ENCODE measurements at regions not wholly inside any gene's neighbourhood (a gene's known extent, or its start where the extent isn't known, plus 50 kb on each side); places are given as distances from the start of the nearest gene placed in this dataset.

DNA sequence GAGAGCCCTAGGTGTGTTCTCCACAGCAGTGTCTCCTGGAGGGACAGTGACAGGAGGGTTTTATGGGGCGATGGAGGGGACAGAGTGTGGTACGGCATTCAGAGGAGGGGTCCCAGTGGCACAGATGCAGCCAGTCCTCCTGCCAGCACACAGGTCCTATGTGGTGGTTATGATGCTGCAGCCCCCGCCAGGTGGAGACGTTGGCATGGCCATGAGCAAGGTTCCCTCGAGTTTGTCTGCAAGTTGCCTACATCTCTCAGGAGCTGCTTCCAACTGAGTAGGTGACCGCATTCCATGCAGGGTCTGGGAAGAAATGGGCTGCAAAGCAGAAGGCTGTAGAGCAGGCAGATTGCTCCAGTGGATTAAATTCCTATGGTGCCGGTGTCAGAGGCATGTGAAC lies 646.0 kb downstream of the TBC1D22A start:
- dilution Hi-C loops (cut with HindIII; ENCODE audit: low sequenced_read_pairs, unreplicated experiment) (no loop called here), intact Hi-C loops (cut with micrococcal nuclease) (no loop called here), in situ Hi-C loops (cut with MboI; ENCODE audit: low sequenced_read_pairs) (no loop called here)
- no peak overlapping the region for H3K27ac ChIP-seq (ENCODE audit: insufficient read depth, low read length)
- no peaks in the 10 kb centered on the region for H3K27me3 ChIP-seq (ENCODE audit: control insufficient read depth, insufficient read depth, low read length)
- no peak overlapping the region for H2AK9ac ChIP-seq (replicated peaks; ENCODE audit: low read depth, low read length, poor library complexity)
- H3K9me1 ChIP-seq (ENCODE audit: insufficient read depth, low read length): no peaks in the 10 kb centered on the region
- no peak overlapping the region for H2AFZ ChIP-seq (replicated peaks; ENCODE audit: low read length, poor library complexity)
- no peak overlapping the region for H3K4me3 ChIP-seq (ENCODE audit: insufficient read depth, low read depth, low read length)
- H3K18ac ChIP-seq (ENCODE audit: low read depth, low read length): no peak overlapping the region
- H3K4ac ChIP-seq (ENCODE audit: low read depth, low read length): no peak overlapping the region
- POLR2A ChIA-PET (ENCODE audit: unreplicated experiment): no interaction called here
- H3K9ac ChIP-seq (ENCODE audit: low read depth, low read length): no peak overlapping the region
- H4K91ac ChIP-seq (ENCODE audit: insufficient read depth, low read depth, low read length): no peak overlapping the region
- no peaks in the 10 kb centered on the region for H3K79me1 ChIP-seq (ENCODE audit: low read depth in 1 of 2, low read length in 2 of 2)
- no peak overlapping the region for H3K4me2 ChIP-seq (ENCODE audit: low read depth, low read length)
- H3K36me3 ChIP-seq (ENCODE audit: control insufficient read depth, insufficient read depth, low read length): no peaks in the 10 kb centered on the region
- no peak overlapping the region for H2AK5ac ChIP-seq (ENCODE audit: low read depth, low read length)
- H3K9me3 ChIP-seq (ENCODE audit: control insufficient read depth, insufficient read depth, low read length): peaks cover 7% of the 10 kb centered on the region; the same call in 1 of the 2 replicates
- H4K5ac ChIP-seq (ENCODE audit: low read depth, low read length): no peak overlapping the region
- H3K4me1 ChIP-seq (ENCODE audit: control insufficient read depth, insufficient read depth, low read length): no peaks in the 10 kb centered on the region
- CTCF ChIA-PET: no interaction called here
- no peak overlapping the region for H2BK15ac ChIP-seq (ENCODE audit: low read depth, low read length)
- no peak overlapping the region for H2BK20ac ChIP-seq (ENCODE audit: low read depth, low read length)
- no peak for DNase-seq
- H2BK5ac ChIP-seq (ENCODE audit: low read depth, low read length, poor library complexity, severe bottlenecking): no peak overlapping the region
- no peak for TF ChIP-seq RAD21 (IDR thresholded peaks at IDR 0.05; ENCODE audit: low read length)
- TF ChIP-seq NFE2L2 (IDR thresholded peaks at IDR 0.05; ENCODE audit: low read depth, low read length): no peak
- no peak for TF ChIP-seq MXI1 (IDR thresholded peaks at IDR 0.05; ENCODE audit: borderline replicate concordance, low read depth, low read length)
- TF ChIP-seq SMC3 (IDR thresholded peaks at IDR 0.05; ENCODE audit: low read depth, low read length): no peak
- TF ChIP-seq BHLHE40 (IDR thresholded peaks at IDR 0.05; ENCODE audit: low read depth, low read length): no peak
- TF ChIP-seq MAZ (IDR thresholded peaks at IDR 0.05; ENCODE audit: borderline replicate concordance, low read depth, low read length): no peak
- no peak for TF ChIP-seq RFX5 (IDR thresholded peaks at IDR 0.05; ENCODE audit: low read depth, low read length)
- H4K20me1 ChIP-seq (ENCODE audit: insufficient read depth, low read length): no peaks in the 10 kb centered on the region
- no peak overlapping the region for H3K23ac ChIP-seq (ENCODE audit: low read depth, low read length)
- H3K56ac ChIP-seq (ENCODE audit: extremely low read depth, insufficient read depth, low read length): no peak overlapping the region
- no peak for ATAC-seq (ENCODE audit: low read depth)
- WGBS, 2 experiments (ENCODE audit: extremely low coverage in 2 of 2, insufficient read length in 1 of 2): 48% methylated on average over 2 of the region's 7 CpGs; no CpG with 5 or more reads in 1 of the 2 experiments
- BruUV-seq (replicated peaks): no TSS peak
- H4K8ac ChIP-seq (ENCODE audit: low read depth in 2 of 2, low read length in 2 of 2): no peak overlapping the region
- H2BK120ac ChIP-seq (ENCODE audit: low read depth, low read length): no peak overlapping the region
- no peak overlapping the region for H3K14ac ChIP-seq (replicated peaks; ENCODE audit: low read depth, low read length)

Data from IMR-90 (cell line).